Hippocampal formation (tissue), 2 donors: ENCODE measurements at regions not wholly inside any gene's neighbourhood (a gene's known extent, or its start where the extent isn't known, plus 50 kb on each side); places are given as distances from the start of the nearest gene placed in this dataset.

Experiments
- DNase-seq, 2 donors: peaks; one replicate each; lab custom pipeline; 2025; lab: John Stamatoyannopoulos, UW

DNA sequence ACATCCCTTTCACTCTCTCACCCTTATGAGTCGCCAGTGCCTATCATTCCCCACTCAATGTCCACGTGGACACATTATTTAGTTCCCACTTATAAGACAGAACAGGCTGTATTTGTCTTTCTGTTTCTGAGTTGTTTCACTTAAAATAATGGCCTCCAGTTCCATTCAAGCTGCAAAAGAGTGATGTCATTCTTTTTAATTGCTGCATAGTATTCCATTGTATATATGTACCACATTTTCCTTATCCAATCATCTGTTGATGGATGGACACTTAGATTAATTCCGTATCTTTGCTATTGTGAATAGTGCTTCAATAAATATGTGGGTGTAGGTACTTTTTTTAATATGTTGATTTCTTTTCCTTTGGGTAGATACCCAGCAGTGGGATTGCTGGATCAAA is 79.1 kb downstream of the ZNF365 start:
- DNase-seq, result no peak

DNA sequence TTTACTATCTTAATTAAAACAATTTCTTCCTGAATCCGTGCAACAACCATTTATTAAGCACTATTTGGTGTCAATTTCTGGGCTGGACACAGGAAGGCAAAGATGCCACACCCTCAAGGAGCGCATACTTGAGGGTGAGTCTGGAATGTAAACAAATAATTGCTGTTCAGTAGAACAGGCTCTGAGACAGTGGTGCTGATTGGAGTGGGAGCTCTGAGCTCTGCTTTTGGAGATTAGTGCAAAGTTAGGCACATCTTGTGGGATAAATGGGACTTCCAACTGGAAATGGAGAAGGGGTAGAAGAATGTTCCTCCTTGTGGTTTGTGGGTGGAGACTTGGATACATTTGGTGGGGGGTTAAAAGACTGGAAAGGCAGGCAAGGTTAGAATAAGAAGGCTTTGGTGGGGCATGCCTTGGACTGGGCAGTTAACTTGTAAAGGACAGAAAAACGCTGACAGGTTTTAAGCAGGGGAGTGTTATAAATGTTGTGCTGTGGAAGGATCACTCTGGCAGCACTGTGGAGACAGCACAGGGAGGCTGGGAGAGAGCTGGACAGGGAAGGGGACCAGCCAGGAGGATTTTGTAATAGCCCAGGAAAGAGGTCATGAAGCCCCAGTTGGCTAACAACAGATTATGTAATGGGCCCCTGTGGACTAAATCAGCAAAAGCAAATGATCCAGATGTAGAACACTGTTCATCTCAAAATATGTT is 80.7 kb downstream of the ZNF365 start:
- no peak for DNase-seq

DNA sequence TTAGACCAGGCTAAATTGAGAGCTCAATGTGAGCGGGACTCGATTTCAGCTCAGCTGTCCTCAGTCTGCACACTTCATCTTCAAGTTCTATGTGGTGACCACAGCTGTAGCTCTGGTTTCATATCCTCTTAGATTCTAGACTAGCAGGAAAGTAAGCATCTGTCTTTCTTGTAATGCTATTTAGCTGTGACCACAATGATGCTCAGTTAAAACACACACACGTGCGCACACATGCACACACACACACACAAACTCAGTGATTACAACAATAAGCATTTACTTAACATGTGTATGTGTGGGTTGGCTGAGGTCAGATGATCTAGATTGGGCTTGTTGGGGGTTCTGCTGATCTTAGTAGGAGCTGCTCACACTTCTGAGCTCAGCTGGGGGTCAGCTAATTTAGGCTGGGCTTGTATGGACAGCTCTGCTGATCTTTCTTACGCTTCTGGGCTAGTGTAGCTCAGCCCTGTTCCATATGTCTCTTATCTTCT is 82.5 kb downstream of the ZNF365 start:
- no peak for DNase-seq

DNA sequence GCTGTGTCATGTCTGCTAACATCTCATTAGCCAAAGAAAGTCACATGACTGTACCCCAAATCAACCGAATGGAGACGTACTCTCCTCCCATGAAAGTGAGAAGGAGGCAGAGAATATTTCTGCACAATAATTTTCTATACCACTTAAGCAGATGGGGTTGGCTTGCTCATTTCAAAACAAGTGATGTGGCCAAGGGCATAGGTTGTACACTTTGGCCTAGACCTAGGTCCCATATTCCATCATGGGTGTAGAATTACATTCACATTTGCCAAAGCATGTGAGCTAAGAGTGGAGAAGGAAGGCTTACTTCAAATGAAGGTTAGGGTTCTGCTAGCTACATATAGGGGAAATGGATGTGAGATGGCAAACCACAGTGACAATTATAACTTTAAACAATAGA is 83.0 kb downstream of the ZNF365 start:
- DNase-seq, result no peak

DNA sequence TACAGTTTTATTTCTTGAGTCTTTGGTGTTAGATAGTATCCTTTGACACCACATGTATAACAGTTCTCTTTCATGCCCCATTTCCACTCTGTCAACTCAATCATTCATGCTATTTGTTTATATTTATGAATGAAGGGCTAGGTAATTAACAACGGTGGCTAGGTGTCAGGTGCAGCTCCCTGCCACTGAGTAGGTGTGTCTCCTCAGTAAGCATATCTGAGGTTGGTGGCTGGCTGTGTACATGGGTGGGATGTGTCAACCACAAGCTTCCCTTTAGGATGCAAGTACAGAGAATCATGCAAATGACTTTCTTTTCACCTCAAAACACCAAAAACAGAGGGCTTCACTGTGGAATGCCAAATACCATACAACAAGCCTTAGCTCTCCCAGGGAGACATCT is 83.4 kb downstream of the ZNF365 start:
- DNase-seq, result no peak

DNA sequence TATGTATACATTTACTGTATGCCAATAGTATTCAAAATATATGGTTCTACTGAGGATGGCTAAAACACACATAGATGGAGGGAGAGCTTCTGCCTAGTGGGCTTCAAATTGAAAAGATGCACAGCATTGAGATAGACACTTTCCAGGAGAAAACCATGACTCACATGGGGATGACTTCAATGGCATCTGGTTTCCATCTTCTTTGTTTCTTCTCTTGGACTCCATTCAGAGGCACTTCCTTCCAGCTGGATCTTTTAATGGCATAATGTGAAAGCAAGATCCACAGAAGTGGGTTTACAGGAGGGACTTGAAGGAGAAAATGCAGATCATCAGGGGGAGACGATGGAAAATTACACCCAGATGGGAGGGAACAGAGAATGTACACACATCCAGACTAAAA is 84.9 kb downstream of the ZNF365 start:
- DNase-seq, result no peak

DNA sequence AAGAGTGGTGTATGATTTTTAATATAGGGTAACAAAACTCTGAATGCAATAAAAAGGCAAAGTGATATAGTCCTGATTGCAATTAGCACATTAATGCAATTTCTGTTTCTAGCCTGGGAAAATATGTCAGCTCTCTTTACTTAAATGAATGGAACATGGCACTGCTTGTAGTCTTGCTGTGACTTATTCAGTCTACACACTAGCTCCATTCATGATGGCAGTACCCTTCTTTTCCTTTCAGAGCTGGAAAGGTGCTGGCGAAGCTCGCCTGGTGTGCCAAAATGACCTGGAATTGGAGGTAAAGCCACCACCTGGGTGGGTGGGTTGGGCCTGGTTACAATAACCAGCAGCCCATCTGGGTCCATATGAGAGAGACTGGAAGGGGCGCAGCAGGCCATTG is 85.3 kb downstream of the ZNF365 start:
- DNase-seq, result no peak

DNA sequence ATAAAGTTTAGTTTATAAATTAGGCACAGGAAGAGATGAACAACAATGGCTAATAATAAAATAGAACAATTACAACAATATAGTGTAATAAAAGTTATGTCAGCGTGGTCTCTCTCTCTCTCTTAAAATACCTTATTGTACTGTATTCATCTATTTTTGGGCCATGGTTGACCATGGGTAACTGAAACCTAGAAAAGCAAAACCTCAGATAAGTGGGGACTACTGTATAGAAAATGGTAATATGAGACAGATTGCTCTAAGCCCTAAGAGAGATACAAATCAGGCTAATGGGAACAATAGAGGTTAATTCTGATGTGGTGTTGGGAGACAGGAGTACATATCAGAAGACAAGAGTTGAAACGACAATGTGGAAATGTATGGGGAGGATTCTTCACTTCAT is 86.2 kb downstream of the ZNF365 start:
- DNase-seq, result no peak

DNA sequence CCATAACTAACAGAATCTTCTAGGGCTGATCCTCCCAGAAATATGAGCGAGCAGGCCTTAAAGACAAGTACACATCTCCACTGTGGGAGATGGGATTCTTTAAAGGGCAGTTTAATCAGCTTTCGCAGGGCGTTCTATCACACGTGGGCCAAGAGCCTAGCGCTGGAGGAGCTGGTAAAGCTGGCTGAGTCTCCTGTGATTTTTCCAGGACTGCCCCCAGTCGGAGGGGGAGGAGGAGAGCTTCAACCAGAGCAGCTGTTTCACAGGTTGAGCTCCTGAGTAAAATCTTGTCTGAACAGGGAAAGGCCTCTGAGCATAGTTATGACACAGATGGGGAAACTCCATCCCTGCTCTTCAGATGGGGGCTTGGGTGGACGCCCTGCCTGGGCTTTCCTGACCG is 87.0 kb downstream of the ZNF365 start:
- no peak for DNase-seq

DNA sequence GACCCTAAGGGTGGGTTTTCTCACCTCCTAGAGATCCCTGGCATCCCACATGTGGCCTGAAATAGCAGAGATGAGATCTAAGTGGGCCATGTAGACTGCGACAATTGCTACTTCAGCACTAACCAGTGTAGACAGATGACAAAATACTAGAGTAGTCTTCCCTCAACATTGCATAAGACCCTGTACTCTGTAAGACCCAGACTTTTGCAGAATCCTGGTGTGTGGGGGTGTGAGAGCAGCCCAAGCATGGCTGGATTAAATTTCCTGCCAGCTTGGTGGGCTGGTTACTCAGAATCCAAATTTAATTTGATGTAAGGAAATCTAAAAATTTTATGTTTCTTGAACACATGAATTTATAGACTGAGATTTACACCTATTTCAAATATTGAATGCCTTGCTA is 88.3 kb downstream of the ZNF365 start:
- DNase-seq, result no peak

DNA sequence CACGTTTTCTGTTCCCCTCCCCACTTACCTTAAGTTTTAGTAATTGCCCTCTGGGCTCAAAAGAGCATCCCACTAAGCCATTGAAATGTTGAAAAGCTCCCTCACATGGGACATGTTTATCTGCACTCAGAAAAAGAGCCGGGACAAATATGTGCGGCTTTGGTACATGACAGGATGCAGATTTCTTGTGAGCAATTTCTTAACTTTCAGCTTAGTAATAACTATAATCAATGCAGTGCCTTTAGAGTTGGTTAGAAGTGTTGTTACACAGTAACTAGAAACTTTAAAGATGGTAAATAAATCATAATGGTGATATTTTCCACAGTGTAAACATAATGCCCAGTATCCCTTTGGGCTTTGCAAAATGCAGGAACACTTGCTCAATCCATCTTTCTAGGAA is 89.2 kb downstream of the ZNF365 start:
- DNase-seq, result no peak

DNA sequence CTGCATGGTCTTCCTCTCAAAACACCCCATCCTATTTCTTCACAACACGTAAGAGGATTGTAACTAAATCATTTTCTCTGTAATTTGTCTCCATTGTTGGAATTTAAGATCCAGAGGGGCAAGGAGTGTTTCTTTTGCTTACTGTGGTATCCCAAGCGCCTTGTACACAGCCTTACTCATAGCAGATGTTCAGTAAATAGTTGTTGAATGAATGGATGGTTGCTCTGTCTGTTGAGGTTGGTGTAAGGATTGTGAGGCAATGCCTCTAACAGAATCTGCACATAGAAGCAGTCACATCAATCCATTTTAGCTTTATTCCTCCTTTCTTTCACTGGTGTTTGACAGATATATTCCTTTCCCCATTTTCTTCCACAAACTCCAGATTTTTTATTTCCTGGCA is 90.1 kb downstream of the ZNF365 start:
- no peak for DNase-seq

DNA sequence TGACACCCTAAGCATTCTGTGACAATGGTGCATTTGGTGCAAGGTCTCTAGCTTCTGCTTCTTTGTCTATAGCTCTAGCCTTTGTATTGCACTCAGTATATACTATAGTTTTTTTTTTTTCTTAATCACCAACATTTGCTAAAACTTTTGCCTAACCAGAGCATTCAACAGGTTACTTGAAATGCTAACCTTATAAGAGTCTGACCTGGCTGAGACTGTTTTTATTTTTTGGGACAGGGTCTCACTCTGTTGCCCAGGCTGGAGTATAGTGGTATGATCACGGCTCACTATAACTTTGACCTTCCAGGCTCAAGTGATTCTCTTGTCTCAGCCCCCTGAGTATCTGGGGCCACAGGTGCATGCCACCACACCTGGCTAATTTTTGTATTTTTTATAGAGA is 92.4 kb downstream of the ZNF365 start:
- DNase-seq, result no peak

DNA sequence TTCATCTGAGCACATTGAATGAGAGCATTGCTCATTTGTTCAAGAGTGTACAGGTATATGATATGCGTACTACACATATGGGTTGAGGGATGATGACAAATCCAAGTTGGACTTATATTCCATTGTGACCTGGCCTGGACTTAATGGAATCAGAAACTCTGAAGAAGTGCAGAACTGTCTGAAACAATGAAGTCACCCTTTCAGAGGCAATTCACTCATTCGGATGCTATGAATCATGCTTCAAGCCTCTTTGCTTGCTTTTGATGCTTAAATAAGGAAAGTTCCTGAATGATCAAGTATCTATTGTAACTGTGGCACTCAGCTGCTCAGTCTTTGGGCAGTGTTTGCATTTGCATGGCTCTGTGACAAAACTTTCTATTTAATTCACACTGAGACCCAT is 93.4 kb downstream of the ZNF365 start:
- DNase-seq, result no peak

DNA sequence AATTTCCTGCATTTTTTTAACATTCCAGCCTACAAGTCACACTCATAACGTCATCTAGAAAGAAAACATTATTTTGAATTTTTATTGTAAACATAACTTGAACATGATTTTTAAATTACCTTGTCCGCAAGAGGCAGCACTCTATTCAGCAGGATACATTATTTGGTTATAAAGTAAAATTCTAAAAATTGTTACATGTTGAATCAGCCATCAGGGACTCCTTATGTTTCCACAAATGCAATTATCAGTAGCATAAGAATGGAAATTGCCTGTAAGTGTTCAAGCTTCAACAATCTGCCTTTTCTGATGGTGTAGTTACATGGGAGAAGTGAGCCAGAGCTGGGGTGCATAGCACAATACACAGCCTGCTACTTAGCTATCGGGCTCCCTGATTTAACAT is 97.5 kb downstream of the ZNF365 start:
- DNase-seq, result no peak

DNA sequence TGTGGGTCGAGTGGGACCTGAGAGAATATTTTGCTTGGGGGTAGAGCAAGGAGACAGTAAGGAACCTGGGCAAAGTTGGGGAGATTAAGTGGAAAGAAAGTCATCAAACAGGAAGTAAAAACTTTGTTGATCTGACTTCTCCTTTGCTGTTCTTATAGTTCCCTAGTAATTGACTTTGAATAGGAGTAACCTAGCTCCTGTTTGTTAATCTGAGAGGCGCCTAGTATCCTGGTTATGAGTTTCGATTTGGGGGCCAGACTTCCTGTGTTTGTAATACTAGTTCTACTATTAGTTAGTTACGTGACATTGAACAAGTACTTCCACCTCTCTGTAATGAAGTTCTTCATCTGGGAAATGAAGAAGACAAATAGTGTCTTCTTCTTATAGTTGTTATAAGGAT is 99.1 kb downstream of the ZNF365 start:
- DNase-seq, result no peak

DNA sequence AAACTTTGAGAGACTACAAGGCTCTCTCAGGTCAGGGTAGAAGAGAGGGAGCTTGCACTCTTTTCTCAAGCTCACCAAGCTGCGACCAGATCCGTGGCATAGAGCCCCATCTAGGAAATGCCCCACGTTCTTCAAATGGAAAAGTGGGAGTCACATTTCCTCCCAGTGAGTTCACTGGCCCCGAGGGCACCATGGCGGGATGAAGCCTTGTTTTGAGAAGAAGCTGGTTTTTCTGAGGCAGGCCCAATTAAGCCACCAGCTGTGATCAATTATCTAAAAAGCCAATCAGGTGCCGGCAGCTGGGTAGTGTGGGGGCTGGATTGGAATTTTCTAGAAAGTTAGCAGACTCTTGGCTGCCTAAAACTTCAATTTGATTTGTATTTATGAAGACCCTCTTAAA is 101.4 kb downstream of the ZNF365 start:
- DNase-seq, result no peak

DNA sequence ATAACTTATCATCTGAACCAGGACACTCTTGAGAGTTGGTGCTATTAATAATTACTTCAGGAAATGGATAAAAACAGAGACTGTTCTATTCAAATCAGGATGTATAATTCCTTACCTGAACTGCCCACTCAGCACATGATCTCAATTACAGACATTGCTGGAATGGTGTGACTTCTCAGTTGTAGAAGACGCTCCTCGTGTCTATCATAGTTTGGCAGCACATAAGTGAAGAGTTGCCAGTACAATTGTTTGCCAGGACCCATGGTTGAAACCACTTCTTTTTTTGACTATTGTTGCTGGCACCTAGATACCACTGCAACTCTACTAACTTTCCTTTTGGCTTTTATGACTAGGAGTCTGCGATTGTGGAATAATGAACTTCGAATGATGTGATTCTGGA is 105.4 kb downstream of the ZNF365 start:
- no peak for DNase-seq

DNA sequence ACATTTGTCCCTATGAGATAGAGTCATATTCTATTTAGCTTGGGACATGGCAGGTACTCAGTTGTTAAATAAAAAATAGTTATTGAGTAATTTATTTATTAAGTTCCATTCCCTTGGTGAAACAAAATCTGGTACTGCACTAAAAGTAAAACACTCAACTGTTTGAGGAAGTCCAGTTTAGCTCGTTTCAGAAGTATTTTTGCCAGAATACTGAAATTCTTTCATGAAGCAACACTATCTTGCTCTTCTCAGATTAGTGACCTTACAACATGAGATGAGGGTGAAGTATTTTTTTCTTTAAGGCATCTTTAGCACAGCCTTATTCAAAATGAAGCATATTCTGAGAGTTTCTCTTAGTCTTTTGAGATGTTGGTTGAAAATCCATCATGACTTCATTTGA is 106.0 kb downstream of the ZNF365 start:
- DNase-seq, result no peak

DNA sequence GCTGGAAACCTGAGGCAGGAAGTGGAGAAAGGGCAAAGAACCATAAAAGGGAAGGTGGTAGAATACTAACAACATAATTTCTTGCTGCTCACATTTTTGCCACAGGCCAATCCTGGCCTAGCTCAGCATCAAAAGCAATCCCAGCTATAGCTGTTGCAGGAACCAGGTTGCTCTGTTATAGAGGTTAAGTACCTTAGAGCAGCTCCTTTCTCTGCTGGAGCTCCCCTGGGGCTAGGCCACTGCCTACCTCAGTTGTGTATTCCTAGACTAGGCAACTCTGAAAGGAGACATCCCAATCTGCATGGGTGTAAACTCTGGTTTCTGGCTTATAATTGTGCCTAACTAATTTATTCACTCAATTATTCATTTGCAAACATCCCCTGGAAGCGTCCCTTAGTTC is 108.4 kb downstream of the ZNF365 start:
- DNase-seq, result no peak

DNA sequence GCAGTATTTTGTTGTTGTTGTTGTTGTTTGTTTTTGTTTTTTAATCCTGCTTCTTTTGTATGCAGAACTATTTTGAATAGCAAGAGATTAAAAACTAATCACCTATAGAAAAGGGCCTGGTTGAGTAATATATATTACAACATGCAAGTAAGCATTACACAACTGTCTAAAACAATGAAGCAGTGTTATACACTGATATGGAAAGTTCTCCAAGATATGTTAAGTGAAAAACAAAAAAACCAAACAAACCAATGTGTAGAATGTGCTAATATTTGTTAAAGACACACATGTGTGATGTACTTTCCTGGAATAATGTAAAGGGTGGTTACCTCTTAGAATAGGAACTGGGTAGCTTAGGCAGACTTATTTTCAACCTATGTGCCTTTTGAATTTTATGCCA is 117.4 kb downstream of the ZNF365 start:
- no peak for DNase-seq

DNA sequence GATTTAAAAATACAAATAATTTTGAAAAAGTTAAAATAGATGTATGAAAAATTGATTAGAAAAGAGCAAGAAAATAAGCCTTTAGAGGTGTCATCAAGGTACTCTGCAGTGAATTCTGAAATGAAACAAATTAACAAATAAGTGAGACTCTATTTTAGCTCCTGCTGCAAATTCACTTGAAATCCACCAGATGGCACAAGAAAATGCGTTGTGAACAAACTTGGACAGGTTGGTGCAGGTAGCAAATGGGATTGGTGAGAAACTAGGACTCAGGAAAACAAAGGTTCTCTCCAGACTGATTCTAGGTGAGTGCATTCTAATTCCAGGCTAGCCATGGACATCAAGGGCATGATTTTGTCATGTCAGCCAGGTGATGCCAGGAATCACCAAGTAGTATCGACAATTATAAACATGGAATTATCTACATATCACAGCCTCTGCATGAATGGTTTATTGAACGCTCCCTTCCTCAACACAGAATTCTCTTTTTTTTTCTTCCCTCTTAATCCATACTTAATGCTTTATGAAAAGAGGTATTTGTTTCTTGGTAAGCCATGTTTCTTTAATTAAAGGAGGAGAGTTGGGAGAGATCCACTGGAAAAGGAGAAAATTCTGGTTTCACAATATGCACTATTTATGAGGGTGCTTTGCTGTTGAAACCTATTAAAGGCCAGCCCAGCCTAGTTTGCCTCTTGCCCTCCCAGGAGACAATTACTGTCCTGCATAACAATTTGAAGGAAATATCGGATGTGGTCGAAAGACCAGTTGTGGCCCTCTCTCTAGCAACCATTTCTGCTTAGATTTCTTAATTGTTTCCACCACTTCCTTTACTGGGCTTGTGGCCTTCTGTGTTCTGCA is 118.1 kb downstream of the ZNF365 start:
- no peak for DNase-seq

DNA sequence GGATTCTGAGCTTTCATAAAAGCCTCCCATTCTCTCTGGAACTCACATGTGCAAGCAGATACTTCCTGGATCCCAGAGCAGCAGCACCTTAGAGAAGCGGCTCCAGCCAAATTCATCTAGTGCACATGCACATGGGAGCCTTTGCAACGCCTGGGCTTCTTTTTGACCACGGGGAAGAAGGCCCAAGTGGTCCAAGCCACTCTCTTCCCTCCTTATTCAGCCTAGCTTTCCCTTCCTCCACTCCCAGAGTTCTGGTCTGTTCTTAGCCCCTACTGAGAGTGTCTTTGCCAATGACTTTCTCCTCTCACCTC is 118.7 kb downstream of the ZNF365 start:
- no peak for DNase-seq

DNA sequence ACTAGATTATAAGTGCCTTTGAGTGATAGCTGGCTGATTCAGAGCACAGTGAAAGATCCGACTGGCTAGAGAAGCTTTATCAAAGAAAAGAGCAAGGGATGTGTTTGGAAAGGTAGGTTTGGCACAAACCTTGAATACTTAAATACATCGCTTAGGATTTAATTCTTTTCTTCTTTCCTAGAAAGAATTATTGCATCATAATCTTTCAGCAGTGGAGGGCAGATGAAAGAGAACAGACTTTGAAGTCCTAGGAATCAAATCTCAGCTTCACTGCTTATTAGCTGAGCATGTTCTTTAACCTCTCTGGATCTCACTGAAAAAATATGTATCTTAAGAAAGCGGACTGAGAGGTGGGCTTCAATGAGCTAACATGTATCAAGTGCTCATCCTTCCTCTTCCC is 122.8 kb downstream of the ZNF365 start:
- DNase-seq, result no peak
